ENCODE measurements at regions not wholly inside any gene's neighbourhood (a gene's known extent, or its start where the extent isn't known, plus 50 kb on each side); places are given as distances from the start of the nearest gene placed in this dataset.

DNA sequence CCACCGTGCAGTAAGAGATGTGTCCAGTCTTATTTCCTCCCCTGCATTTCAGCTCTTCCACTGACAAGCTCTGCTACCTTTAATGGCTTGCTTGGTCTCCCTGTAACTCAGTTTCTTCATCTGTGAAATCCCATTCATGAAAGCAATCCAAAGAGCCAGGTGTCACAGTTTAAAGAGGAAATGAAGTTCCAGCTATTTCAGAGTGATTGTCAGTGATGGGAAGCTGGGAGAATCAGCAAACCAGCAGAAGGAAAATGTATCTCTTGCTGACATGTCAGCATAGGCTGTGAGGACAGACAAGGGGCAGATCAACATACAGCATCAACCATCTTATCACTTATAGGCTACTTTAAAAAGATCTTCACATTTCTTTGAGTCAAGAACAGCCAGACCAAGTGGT, 445.3 kb downstream of the ADRA2A start:
- H3K4me3 ChIP-seq: no peak overlapping the region
- no peaks in the 10 kb centered on the region for H3K36me3 ChIP-seq (ENCODE audit: insufficient read depth)
- ATAC-seq (no peak), DNase-seq (ENCODE audit: low spot score) (no peak)
- no peak overlapping the region for H2AFZ ChIP-seq
- H3K27me3 ChIP-seq (ENCODE audit: insufficient read depth): no peaks in the 10 kb centered on the region
- no peaks in the 10 kb centered on the region for H4K20me1 ChIP-seq (replicated peaks; ENCODE audit: insufficient read depth)
- Mint-ChIP-seq H3K36me3 (ENCODE audit: low read depth) (no peaks in the 10 kb centered on the region), H3K27me3 (ENCODE audit: insufficient read depth, low read depth, poor library complexity) (peaks cover under 1% of the 10 kb centered on the region), H3K4me3 (no peak overlapping the region), H3K4me1 (no peaks in the 10 kb centered on the region), H3K27ac (no peak overlapping the region), H3K9me3 (no peaks in the 10 kb centered on the region)
- peaks cover 13% of the 10 kb centered on the region; the same call in 1 of the 2 replicates for H3K9me2 ChIP-seq (ENCODE audit: insufficient read depth)
- no peaks in the 10 kb centered on the region for H3K4me1 ChIP-seq (ENCODE audit: insufficient read depth)
- H3K27ac ChIP-seq (ENCODE audit: low read depth): no peak overlapping the region
- H3F3A ChIP-seq (replicated peaks; ENCODE audit: low read depth): no peaks in the 10 kb centered on the region
- no peaks in the 10 kb centered on the region for H3K79me2 ChIP-seq (replicated peaks; ENCODE audit: insufficient read depth)
- TF ChIP-seq ZNF331 (CRISPR knock-in tag; IDR thresholded peaks at IDR 0.05; ENCODE audit: low read depth) (no peak), POLR2AphosphoS5 (IDR thresholded peaks at IDR 0.05; ENCODE audit: low read depth) (no peak), EZH2phosphoT487 (IDR thresholded peaks at IDR 0.05; ENCODE audit: unreplicated experiment) (no peak), CREB1 (CRISPR knock-in tag; IDR thresholded peaks at IDR 0.05; ENCODE audit: low read depth) (no peak), JUNB (IDR thresholded peaks at IDR 0.05; ENCODE audit: unreplicated experiment) (no peak), EZH2 (IDR thresholded peaks at IDR 0.05; ENCODE audit: low read depth, unreplicated experiment) (no peak), ZNF114 (CRISPR knock-in tag; IDR thresholded peaks at IDR 0.05) (no peak), NANOG (IDR thresholded peaks at IDR 0.05; ENCODE audit: borderline replicate concordance) (no peak), STAT1 (IDR thresholded peaks at IDR 0.05; ENCODE audit: unreplicated experiment) (no peak)
- TF ChIP-seq, protein P1, sequence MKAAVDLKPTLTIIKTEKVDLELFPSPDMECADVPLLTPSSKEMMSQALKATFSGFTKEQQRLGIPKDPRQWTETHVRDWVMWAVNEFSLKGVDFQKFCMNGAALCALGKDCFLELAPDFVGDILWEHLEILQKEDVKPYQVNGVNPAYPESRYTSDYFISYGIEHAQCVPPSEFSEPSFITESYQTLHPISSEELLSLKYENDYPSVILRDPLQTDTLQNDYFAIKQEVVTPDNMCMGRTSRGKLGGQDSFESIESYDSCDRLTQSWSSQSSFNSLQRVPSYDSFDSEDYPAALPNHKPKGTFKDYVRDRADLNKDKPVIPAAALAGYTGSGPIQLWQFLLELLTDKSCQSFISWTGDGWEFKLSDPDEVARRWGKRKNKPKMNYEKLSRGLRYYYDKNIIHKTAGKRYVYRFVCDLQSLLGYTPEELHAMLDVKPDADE (IDR thresholded peaks at IDR 0.05): no peak
- TF ChIP-seq, protein P2, sequence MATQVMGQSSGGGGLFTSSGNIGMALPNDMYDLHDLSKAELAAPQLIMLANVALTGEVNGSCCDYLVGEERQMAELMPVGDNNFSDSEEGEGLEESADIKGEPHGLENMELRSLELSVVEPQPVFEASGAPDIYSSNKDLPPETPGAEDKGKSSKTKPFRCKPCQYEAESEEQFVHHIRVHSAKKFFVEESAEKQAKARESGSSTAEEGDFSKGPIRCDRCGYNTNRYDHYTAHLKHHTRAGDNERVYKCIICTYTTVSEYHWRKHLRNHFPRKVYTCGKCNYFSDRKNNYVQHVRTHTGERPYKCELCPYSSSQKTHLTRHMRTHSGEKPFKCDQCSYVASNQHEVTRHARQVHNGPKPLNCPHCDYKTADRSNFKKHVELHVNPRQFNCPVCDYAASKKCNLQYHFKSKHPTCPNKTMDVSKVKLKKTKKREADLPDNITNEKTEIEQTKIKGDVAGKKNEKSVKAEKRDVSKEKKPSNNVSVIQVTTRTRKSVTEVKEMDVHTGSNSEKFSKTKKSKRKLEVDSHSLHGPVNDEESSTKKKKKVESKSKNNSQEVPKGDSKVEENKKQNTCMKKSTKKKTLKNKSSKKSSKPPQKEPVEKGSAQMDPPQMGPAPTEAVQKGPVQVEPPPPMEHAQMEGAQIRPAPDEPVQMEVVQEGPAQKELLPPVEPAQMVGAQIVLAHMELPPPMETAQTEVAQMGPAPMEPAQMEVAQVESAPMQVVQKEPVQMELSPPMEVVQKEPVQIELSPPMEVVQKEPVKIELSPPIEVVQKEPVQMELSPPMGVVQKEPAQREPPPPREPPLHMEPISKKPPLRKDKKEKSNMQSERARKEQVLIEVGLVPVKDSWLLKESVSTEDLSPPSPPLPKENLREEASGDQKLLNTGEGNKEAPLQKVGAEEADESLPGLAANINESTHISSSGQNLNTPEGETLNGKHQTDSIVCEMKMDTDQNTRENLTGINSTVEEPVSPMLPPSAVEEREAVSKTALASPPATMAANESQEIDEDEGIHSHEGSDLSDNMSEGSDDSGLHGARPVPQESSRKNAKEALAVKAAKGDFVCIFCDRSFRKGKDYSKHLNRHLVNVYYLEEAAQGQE (IDR thresholded peaks at IDR 0.05; ENCODE audit: unreplicated experiment): no peak
- TF ChIP-seq, protein P3, sequence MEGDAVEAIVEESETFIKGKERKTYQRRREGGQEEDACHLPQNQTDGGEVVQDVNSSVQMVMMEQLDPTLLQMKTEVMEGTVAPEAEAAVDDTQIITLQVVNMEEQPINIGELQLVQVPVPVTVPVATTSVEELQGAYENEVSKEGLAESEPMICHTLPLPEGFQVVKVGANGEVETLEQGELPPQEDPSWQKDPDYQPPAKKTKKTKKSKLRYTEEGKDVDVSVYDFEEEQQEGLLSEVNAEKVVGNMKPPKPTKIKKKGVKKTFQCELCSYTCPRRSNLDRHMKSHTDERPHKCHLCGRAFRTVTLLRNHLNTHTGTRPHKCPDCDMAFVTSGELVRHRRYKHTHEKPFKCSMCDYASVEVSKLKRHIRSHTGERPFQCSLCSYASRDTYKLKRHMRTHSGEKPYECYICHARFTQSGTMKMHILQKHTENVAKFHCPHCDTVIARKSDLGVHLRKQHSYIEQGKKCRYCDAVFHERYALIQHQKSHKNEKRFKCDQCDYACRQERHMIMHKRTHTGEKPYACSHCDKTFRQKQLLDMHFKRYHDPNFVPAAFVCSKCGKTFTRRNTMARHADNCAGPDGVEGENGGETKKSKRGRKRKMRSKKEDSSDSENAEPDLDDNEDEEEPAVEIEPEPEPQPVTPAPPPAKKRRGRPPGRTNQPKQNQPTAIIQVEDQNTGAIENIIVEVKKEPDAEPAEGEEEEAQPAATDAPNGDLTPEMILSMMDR (conservative IDR thresholded peaks at IDR 0.05; ENCODE audit: low read depth in 2 of 2): no peak
- TF ChIP-seq, protein P4, sequence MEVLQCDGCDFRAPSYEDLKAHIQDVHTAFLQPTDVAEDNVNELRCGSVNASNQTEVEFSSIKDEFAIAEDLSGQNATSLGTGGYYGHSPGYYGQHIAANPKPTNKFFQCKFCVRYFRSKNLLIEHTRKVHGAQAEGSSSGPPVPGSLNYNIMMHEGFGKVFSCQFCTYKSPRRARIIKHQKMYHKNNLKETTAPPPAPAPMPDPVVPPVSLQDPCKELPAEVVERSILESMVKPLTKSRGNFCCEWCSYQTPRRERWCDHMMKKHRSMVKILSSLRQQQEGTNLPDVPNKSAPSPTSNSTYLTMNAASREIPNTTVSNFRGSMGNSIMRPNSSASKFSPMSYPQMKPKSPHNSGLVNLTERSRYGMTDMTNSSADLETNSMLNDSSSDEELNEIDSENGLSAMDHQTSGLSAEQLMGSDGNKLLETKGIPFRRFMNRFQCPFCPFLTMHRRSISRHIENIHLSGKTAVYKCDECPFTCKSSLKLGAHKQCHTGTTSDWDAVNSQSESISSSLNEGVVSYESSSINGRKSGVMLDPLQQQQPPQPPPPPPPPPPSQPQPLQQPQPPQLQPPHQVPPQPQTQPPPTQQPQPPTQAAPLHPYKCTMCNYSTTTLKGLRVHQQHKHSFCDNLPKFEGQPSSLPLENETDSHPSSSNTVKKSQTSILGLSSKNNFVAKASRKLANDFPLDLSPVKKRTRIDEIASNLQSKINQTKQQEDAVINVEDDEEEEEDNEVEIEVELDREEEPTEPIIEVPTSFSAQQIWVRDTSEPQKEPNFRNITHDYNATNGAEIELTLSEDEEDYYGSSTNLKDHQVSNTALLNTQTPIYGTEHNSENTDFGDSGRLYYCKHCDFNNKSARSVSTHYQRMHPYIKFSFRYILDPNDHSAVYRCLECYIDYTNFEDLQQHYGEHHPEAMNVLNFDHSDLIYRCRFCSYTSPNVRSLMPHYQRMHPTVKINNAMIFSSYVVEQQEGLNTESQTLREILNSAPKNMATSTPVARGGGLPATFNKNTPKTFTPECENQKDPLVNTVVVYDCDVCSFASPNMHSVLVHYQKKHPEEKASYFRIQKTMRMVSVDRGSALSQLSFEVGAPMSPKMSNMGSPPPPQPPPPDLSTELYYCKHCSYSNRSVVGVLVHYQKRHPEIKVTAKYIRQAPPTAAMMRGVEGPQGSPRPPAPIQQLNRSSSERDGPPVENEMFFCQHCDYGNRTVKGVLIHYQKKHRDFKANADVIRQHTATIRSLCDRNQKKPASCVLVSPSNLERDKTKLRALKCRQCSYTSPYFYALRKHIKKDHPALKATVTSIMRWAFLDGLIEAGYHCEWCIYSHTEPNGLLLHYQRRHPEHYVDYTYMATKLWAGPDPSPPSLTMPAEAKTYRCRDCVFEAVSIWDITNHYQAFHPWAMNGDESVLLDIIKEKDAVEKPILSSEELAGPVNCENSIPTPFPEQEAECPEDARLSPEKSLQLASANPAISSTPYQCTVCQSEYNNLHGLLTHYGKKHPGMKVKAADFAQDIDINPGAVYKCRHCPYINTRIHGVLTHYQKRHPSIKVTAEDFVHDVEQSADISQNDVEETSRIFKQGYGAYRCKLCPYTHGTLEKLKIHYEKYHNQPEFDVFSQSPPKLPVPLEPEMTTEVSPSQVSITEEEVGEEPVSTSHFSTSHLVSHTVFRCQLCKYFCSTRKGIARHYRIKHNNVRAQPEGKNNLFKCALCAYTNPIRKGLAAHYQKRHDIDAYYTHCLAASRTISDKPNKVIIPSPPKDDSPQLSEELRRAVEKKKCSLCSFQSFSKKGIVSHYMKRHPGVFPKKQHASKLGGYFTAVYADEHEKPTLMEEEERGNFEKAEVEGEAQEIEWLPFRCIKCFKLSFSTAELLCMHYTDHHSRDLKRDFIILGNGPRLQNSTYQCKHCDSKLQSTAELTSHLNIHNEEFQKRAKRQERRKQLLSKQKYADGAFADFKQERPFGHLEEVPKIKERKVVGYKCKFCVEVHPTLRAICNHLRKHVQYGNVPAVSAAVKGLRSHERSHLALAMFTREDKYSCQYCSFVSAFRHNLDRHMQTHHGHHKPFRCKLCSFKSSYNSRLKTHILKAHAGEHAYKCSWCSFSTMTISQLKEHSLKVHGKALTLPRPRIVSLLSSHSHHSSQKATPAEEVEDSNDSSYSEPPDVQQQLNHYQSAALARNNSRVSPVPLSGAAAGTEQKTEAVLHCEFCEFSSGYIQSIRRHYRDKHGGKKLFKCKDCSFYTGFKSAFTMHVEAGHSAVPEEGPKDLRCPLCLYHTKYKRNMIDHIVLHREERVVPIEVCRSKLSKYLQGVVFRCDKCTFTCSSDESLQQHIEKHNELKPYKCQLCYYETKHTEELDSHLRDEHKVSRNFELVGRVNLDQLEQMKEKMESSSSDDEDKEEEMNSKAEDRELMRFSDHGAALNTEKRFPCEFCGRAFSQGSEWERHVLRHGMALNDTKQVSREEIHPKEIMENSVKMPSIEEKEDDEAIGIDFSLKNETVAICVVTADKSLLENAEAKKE (CRISPR knock-in tag; IDR thresholded peaks at IDR 0.05): no peak
- no peak overlapping the region for H3K4me2 ChIP-seq
